ENCODE measurements at regions not wholly inside any gene's neighbourhood (a gene's known extent, or its start where the extent isn't known, plus 50 kb on each side); places are given as distances from the start of the nearest gene placed in this dataset.
"Not testable (repeated sequence)": the region's sequence is repeated elsewhere in the genome, so short reads cannot be mapped to it uniquely, and the experiment has no call there.

DNA sequence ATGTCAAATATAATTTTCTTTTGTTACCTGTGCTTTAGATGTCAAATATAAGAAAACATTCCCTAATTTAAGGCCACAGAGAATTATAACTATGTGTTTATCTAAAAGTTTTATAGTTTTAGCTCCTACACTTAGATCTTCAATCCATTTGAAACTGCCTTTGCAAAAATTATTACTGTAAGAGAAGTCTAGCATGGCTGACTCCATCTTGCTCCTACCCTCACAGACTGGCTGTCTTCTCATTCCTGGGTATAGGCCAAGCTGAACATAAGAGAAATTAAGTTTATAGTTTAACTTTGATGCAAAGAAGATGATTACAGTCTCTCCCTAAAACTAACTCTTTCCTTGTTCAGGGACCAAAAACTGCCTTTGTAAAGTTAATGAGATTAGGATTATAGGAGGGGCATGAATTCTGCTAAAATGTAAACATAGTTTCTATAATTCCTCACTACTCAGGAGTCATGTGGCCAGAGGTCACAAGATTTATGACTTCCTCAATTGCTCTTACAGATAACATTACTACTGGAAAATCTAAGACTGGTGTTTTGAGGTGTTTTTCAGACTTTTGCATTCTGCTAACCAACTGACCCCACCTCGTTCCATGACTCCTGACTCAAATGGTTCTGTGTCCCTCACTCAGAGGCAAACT, 184.0 kb downstream of the BCHE start:
- H3K4me1 Mint-ChIP-seq, result no peaks in the 10 kb centered on the region
- no peaks in the 10 kb centered on the region for H3K36me3 Mint-ChIP-seq
- no peak overlapping the region for H3K27ac Mint-ChIP-seq
- no peak for TF ChIP-seq CTCF (IDR thresholded peaks at IDR 0.05; ENCODE audit: unreplicated experiment)
- peaks cover 14% of the 10 kb centered on the region for H3K9me3 Mint-ChIP-seq
- no peak for DNase-seq (ENCODE audit: low spot score in 2 of 2, unreplicated experiment in 2 of 2)
- no peaks in the 10 kb centered on the region for H3K27me3 Mint-ChIP-seq (ENCODE audit: low read depth)
- H3K4me3 Mint-ChIP-seq, result no peak overlapping the region

- peaks cover 15% of the 10 kb centered on the region for H3K9me3 Mint-ChIP-seq
- H3K27ac Mint-ChIP-seq; H3K4me3 Mint-ChIP-seq; H3K4me1 Mint-ChIP-seq; DNase-seq (ENCODE audit: low spot score in 2 of 2, unreplicated experiment in 2 of 2); H3K27me3 Mint-ChIP-seq (ENCODE audit: low read depth); H3K36me3 Mint-ChIP-seq: not testable (repeated sequence)
Observed at GRCh38 chr3:165649282-165649681, 187.9 kb downstream of the BCHE start.

GRCh38 chr3:165645191-165645590, 192.0 kb downstream of the BCHE start:
- Mint-ChIP-seq H3K27me3 (ENCODE audit: low read depth) (no peaks in the 10 kb centered on the region), H3K4me1 (peaks cover 26% of the 10 kb centered on the region), H3K27ac (no peak overlapping the region), H3K4me3 (no peak overlapping the region), H3K36me3 (no peaks in the 10 kb centered on the region), H3K9me3 (peaks cover 15% of the 10 kb centered on the region)
- DNase-seq (ENCODE audit: low spot score in 2 of 2, unreplicated experiment in 2 of 2), result no peak
- no peak for TF ChIP-seq CTCF (IDR thresholded peaks at IDR 0.05; ENCODE audit: unreplicated experiment)

DNA sequence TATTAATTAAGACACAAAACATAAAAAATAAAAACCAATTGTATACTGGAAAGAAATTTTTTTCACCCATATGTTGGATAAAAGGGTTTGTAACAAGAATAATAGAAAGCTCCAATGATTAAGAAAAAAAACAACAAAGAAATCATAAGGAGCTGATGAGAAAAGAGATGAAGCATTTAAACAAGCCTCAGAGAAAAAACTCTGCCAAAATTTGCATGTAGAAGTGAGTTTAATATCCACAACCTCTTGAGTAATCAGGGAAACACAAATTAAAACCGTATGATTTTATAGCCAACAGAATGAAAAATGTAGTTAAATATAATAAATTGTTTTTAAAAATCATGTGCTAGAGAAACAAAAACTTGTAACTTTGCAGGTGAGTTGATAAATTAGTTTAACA, 192.9 kb downstream of the BCHE start:
- DNase-seq (ENCODE audit: low spot score in 2 of 2, unreplicated experiment in 2 of 2), result no peak
- Mint-ChIP-seq H3K4me3 (no peak overlapping the region), H3K4me1 (peaks cover 26% of the 10 kb centered on the region), H3K27me3 (ENCODE audit: low read depth) (no peaks in the 10 kb centered on the region), H3K27ac (no peak overlapping the region), H3K36me3 (no peaks in the 10 kb centered on the region), H3K9me3 (peaks cover 15% of the 10 kb centered on the region)
- TF ChIP-seq CTCF (IDR thresholded peaks at IDR 0.05; ENCODE audit: unreplicated experiment), result no peak

DNA sequence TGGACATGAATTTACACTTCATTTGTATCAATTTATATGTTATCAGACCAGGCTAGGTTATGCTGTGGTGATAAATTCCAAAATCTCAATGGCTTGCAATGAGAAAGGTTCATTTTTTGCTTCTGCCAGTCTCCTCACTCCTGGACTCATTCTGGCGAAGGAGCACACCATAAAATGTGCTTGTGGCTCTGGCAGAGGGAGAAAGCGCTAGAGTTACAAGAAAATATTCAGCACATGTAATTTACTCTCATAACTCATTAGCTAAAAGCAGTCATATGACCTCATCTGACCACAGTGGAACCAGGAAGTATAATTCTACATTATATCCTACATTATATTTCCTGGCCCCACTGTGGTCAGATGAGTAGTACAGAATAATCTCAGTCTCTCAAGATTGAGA, 193.8 kb downstream of the BCHE start:
- H3K9me3 Mint-ChIP-seq, result peaks cover 15% of the 10 kb centered on the region
- DNase-seq (ENCODE audit: low spot score in 2 of 2, unreplicated experiment in 2 of 2), result no peak

More for the DNA sequence above, 193.8 kb downstream of the BCHE start:
- no peak overlapping the region for H3K4me3 Mint-ChIP-seq
- H3K27ac Mint-ChIP-seq, result peak overlapping the region; percentile 73
- no peaks in the 10 kb centered on the region for H3K36me3 Mint-ChIP-seq
- peaks cover 26% of the 10 kb centered on the region for H3K4me1 Mint-ChIP-seq
- no peaks in the 10 kb centered on the region for H3K27me3 Mint-ChIP-seq (ENCODE audit: low read depth)
- TF ChIP-seq CTCF (IDR thresholded peaks at IDR 0.05; ENCODE audit: unreplicated experiment), result no peak
